OCI-LY7 (cell line): ENCODE measurements at regions not wholly inside any gene's neighbourhood (a gene's known extent, or its start where the extent isn't known, plus 50 kb on each side); places are given as distances from the start of the nearest gene placed in this dataset.

ENCODE experiments used
- EZH2phosphoT487 ChIP-seq: fragments of 200-600 bp; sonication (generic); IDR thresholded peaks from 2 replicates; pipeline ENCODE4 v1.6.1; 2018; ENCODE audit warnings: low read depth, borderline replicate concordance, mild to moderate bottlenecking, mixed run types, antibody characterized with exemption, low read length, moderate library complexity, mixed read lengths
- TF ChIP-seq, protein P1 (sequence below): fragments of 200-600 bp; sonication (generic); conservative IDR thresholded peaks from 2 replicates; pipeline ENCODE4 v1.5.1; 2014; ENCODE audit warnings: mild to moderate bottlenecking, antibody characterized with exemption, low read length, moderate library complexity, mixed read lengths

DNA sequence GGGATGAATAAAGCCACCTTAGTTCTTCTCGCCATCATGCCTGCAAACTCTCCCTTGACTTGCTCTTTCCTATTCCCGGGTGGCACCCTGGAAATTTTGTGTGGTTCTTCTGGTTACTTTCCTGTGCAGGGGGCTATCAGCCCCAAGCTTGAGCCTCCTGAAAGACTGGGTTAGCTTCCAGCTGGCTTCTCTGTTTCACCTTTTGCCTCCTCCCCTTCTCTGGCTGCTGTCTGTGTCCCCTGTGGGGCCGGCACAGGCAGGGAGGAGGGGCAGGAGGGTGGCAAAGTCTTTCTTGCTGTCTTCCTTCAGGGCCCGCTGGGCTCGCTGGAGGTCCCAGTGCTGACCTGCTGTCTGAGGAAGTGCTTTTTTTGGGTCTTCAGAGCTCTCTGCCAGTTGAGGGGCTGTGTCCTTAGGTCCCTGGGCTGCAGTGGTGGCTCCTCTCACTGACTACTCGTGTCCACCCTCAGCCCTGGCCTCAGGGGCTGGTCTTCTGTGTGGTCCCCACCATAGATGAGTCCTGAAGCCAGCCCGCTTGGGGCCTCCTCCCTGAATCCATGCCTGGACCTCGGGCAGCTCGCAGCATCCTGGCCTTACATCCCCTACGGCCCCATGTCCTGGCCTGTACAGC is 196.5 kb downstream of the KLF13 start:
- TF ChIP-seq, protein P1, sequence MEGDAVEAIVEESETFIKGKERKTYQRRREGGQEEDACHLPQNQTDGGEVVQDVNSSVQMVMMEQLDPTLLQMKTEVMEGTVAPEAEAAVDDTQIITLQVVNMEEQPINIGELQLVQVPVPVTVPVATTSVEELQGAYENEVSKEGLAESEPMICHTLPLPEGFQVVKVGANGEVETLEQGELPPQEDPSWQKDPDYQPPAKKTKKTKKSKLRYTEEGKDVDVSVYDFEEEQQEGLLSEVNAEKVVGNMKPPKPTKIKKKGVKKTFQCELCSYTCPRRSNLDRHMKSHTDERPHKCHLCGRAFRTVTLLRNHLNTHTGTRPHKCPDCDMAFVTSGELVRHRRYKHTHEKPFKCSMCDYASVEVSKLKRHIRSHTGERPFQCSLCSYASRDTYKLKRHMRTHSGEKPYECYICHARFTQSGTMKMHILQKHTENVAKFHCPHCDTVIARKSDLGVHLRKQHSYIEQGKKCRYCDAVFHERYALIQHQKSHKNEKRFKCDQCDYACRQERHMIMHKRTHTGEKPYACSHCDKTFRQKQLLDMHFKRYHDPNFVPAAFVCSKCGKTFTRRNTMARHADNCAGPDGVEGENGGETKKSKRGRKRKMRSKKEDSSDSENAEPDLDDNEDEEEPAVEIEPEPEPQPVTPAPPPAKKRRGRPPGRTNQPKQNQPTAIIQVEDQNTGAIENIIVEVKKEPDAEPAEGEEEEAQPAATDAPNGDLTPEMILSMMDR, result no peak
- TF ChIP-seq EZH2phosphoT487, result no peak
